ENCODE measurements at regions not wholly inside any gene's neighbourhood (a gene's known extent, or its start where the extent isn't known, plus 50 kb on each side); places are given as distances from the start of the nearest gene placed in this dataset.

- no peak overlapping the region for H3K27ac Mint-ChIP-seq
- H3K4me3 Mint-ChIP-seq = no peak overlapping the region
- no peaks in the 10 kb centered on the region for H3K27me3 Mint-ChIP-seq (ENCODE audit: insufficient read depth)
- TF ChIP-seq CTCF (IDR thresholded peaks at IDR 0.05) = no peak
- no peaks in the 10 kb centered on the region for H3K4me1 Mint-ChIP-seq (ENCODE audit: low read depth)
- no peaks in the 10 kb centered on the region for H3K9me3 Mint-ChIP-seq
- DNase-seq = no peak
- H3K36me3 Mint-ChIP-seq (ENCODE audit: low read depth) = no peaks in the 10 kb centered on the region
These were observed 1046.1 kb downstream of the SLC6A15 start for GRCh38 chr12:83866477-83866876.

GRCh38 chr12:83865431-83865830, 1047.2 kb downstream of the SLC6A15 start:
- no peaks in the 10 kb centered on the region for H3K9me3 Mint-ChIP-seq
- no peak overlapping the region for H3K27ac Mint-ChIP-seq

GRCh38 chr12:83864054-83864453, 1048.5 kb downstream of the SLC6A15 start:
- DNase-seq = no peak
- H3K27ac Mint-ChIP-seq = no peak overlapping the region
- H3K4me1 Mint-ChIP-seq (ENCODE audit: low read depth) = 0 out of 2 replicates have a peak, but pooled peaks cover 2% of the 10 kb centered on the region
- no peaks in the 10 kb centered on the region for H3K27me3 Mint-ChIP-seq (ENCODE audit: insufficient read depth)
- H3K9me3 Mint-ChIP-seq = no peaks in the 10 kb centered on the region
- H3K36me3 Mint-ChIP-seq (ENCODE audit: low read depth) = no peaks in the 10 kb centered on the region
- H3K4me3 Mint-ChIP-seq = no peak overlapping the region
- no peak for TF ChIP-seq CTCF (IDR thresholded peaks at IDR 0.05)

More at GRCh38 chr12:83865431-83865830, 1047.2 kb downstream of the SLC6A15 start:
- Mint-ChIP-seq H3K4me3 (no peak overlapping the region), H3K36me3 (ENCODE audit: low read depth) (no peaks in the 10 kb centered on the region), H3K4me1 (ENCODE audit: low read depth) (no peaks in the 10 kb centered on the region), H3K27me3 (ENCODE audit: insufficient read depth) (no peaks in the 10 kb centered on the region)
- no peak for TF ChIP-seq CTCF (IDR thresholded peaks at IDR 0.05)
- DNase-seq = no peak

GRCh38 chr12:83859021-83859420, 1053.6 kb downstream of the SLC6A15 start:
- Mint-ChIP-seq H3K9me3 (peaks cover 25% of the 10 kb centered on the region), H3K27me3 (ENCODE audit: insufficient read depth) (peaks cover 2% of the 10 kb centered on the region), H3K36me3 (ENCODE audit: low read depth) (peaks cover 13% of the 10 kb centered on the region; the same call in 1 of the 2 replicates), H3K4me1 (ENCODE audit: low read depth) (0 out of 2 replicates have a peak, but pooled peaks cover 4% of the 10 kb centered on the region), H3K27ac (no peak overlapping the region), H3K4me3 (no peak overlapping the region)
- no peak for TF ChIP-seq CTCF (IDR thresholded peaks at IDR 0.05)
- no peak for DNase-seq

GRCh38 chr12:83856803-83857202, 1055.8 kb downstream of the SLC6A15 start:
- no peak for TF ChIP-seq CTCF (IDR thresholded peaks at IDR 0.05)
- no peak for DNase-seq
- Mint-ChIP-seq H3K4me1 (ENCODE audit: low read depth) (0 out of 2 replicates have a peak, but pooled peaks cover 4% of the 10 kb centered on the region), H3K4me3 (no peak overlapping the region), H3K27me3 (ENCODE audit: insufficient read depth) (peaks cover 2% of the 10 kb centered on the region), H3K36me3 (ENCODE audit: low read depth) (peaks cover 13% of the 10 kb centered on the region; the same call in 1 of the 2 replicates), H3K9me3 (peaks cover 25% of the 10 kb centered on the region), H3K27ac (no peak overlapping the region)

- H3K4me1 Mint-ChIP-seq (ENCODE audit: low read depth) = peaks cover 10% of the 10 kb centered on the region
- peaks cover 5% of the 10 kb centered on the region; the same call in 1 of the 2 replicates for H3K36me3 Mint-ChIP-seq (ENCODE audit: low read depth)
- TF ChIP-seq CTCF (IDR thresholded peaks at IDR 0.05) = no peak
- H3K27me3 Mint-ChIP-seq (ENCODE audit: insufficient read depth) = no peaks in the 10 kb centered on the region
- no peak overlapping the region for H3K27ac Mint-ChIP-seq
- H3K9me3 Mint-ChIP-seq = peaks cover 7% of the 10 kb centered on the region
- no peak for DNase-seq
- no peak overlapping the region for H3K4me3 Mint-ChIP-seq
These were observed 1062.1 kb downstream of the SLC6A15 start for GRCh38 chr12:83850531-83850930.

Measured in HFFc6 (cell line).